HCT116 (cell line): ENCODE measurements at regions not wholly inside any gene's neighbourhood (a gene's known extent, or its start where the extent isn't known, plus 50 kb on each side); places are given as distances from the start of the nearest gene placed in this dataset.

ENCODE experiments used
- ATAC-seq: fragments of 200-7000 bp; cut with Tn5 transposase; 2 replicates; pipeline ENCODE4 v1.9.1; 2020; ENCODE audit warnings: mild to moderate bottlenecking, moderate library complexity
- BruUV-seq: library from RNA; stranded (reverse); fragments of 400-500 nt; replicated peaks from 2 replicates; lab custom pipeline; 2021; lab: Mats Ljungman, UMichigan
- CTCF ChIA-PET: fragments of 300-600 bp; sonication (Branson Sonifier 250); formaldehyde crosslinking; loops from one replicate; lab custom pipeline; 2021; ENCODE audit warnings: antibody characterized with exemption; lab: Charles Lee
- POLR2A ChIA-PET: fragments of 300-600, 350-600 bp; sonication (Branson Sonifier 250); formaldehyde crosslinking; loops from one replicate; lab custom pipeline; 2021; ENCODE audit warnings: antibody characterized with exemption; lab: Charles Lee
- RAD21 ChIA-PET, 2 experiments: fragments of 300-600 bp; sonication (Branson Sonifier 250); formaldehyde crosslinking; loops; one replicate each; lab custom pipeline; 2023; ENCODE audit warnings: low total read pairs in 2 of 2; ENCODE audit not compliant: uncharacterized antibody in 2 of 2, unreplicated experiment in 2 of 2, low non-redundant PET in 1 of 2; lab: Charles Lee
- DNase-seq: peaks from one replicate; pipeline ENCODE4 v3.0.0-alpha.2; 2010; ENCODE audit warnings: low read depth, low spot score
- H2AFZ ChIP-seq: fragments of 200-600 bp; shearing (Covaris generic), sonication (generic); 2 replicates; pipeline ENCODE4 v1.6.1; 2017; ENCODE audit warnings: low read depth, mixed run types, mixed read lengths, antibody characterized with exemption, low read length; ENCODE audit not compliant: poor library complexity, severe bottlenecking
- H3K27ac ChIP-seq: 2 replicates; pipeline ENCODE4 v1.5.1; 2012; ENCODE audit warnings: low read depth, low read length
- H3K27me3 ChIP-seq: fragments of 200-600 bp; sonication (generic); 2 replicates; pipeline ENCODE4 v1.6.1; 2016; ENCODE audit warnings: mixed run types, low read length, mixed read lengths; ENCODE audit not compliant: insufficient read depth
- H3K36me3 ChIP-seq, 2 experiments: fragments of 200-500 bp in 1 of 2; fragments of 200-600 bp in 1 of 2; sonication (Bioruptor generic) in 1 of 2; sonication (generic) in 1 of 2; 2 replicates each; pipeline versions ENCODE4 v1.5.1 to v1.6.1; 2014 to 2016; ENCODE audit warnings: low read length in 2 of 2, inconsistent platforms in 1 of 2, mixed read lengths in 1 of 2, mixed run types in 1 of 2; ENCODE audit not compliant: insufficient read depth in 2 of 2, control insufficient read depth in 1 of 2
- H3K4me1 ChIP-seq, 2 experiments: fragments of 200-600 bp in 1 of 2; sonication (generic) in 1 of 2; 2 replicates each; pipeline versions ENCODE4 v1.5.1 to v1.6.1; 2012 to 2017; ENCODE audit warnings: low read length in 2 of 2, inconsistent platforms in 1 of 2, mild to moderate bottlenecking in 1 of 2, mixed read lengths in 1 of 2, mixed run types in 1 of 2, moderate library complexity in 1 of 2; ENCODE audit not compliant: insufficient read depth in 2 of 2, control insufficient read depth in 1 of 2
- H3K4me2 ChIP-seq: fragments of 200-600 bp; sonication (generic); 2 replicates; pipeline ENCODE4 v1.6.1; 2017; ENCODE audit warnings: mixed run types, low read length, mixed read lengths
- H3K4me3 ChIP-seq, 2 experiments: fragments of 200-600 bp in 1 of 2; sonication (generic) in 1 of 2; replicated peaks in 1 of 2; 2 replicates each; pipeline ENCODE4 v1.5.1; 2011 to 2016; ENCODE audit warnings: low read length in 2 of 2, control low read depth in 1 of 2, low read depth in 1 of 2, mild to moderate bottlenecking in 1 of 2, mixed read lengths in 1 of 2, mixed run types in 1 of 2
- H3K79me2 ChIP-seq: fragments of 200-600 bp; sonication (generic); 2 replicates; pipeline ENCODE4 v1.6.1; 2017; ENCODE audit warnings: mild to moderate bottlenecking, mixed run types, low read length, moderate library complexity, mixed read lengths; ENCODE audit not compliant: insufficient read depth
- H3K9ac ChIP-seq: fragments of 200-600 bp; sonication (generic); 2 replicates; pipeline ENCODE4 v1.6.1; 2016; ENCODE audit warnings: low read length, mixed read lengths
- H3K9me2 ChIP-seq: fragments of 200-600 bp; sonication (generic), shearing (Covaris generic); 2 replicates; pipeline ENCODE4 v1.6.1; 2017; ENCODE audit warnings: mixed run types, mild to moderate bottlenecking, moderate library complexity; ENCODE audit not compliant: insufficient read depth
- H3K9me3 ChIP-seq, 2 experiments: fragments of 200-500 bp in 1 of 2; fragments of 200-600 bp in 1 of 2; sonication (Bioruptor generic) in 1 of 2; sonication (generic) in 1 of 2; 2 replicates each; pipeline ENCODE4 v1.6.1; 2014 to 2017; ENCODE audit warnings: low read length in 2 of 2, mixed read lengths in 2 of 2, inconsistent platforms in 1 of 2, low read depth in 1 of 2, mild to moderate bottlenecking in 1 of 2, mixed run types in 1 of 2, moderate library complexity in 1 of 2; ENCODE audit not compliant: control insufficient read depth in 1 of 2, insufficient read depth in 1 of 2
- H4K20me1 ChIP-seq: fragments of 200-600 bp; sonication (generic), shearing (Covaris generic); 2 replicates; pipeline ENCODE4 v1.6.1; 2017; ENCODE audit warnings: mixed run types, mild to moderate bottlenecking, moderate library complexity; ENCODE audit not compliant: insufficient read depth
- CBX3 ChIP-seq: IDR thresholded peaks from 2 replicates; pipeline ENCODE4 v1.6.1; 2012; ENCODE audit warnings: low read depth
- EGR1 ChIP-seq: IDR thresholded peaks from 2 replicates; pipeline ENCODE4 v1.6.1; 2012; ENCODE audit warnings: low read depth
- ELF1 ChIP-seq: IDR thresholded peaks from 2 replicates; pipeline ENCODE4 v1.6.1; 2012; ENCODE audit warnings: low read depth, borderline replicate concordance
- EZH2 ChIP-seq: fragments of 200-600 bp; sonication (generic); IDR thresholded peaks from 2 replicates; pipeline ENCODE4 v1.6.1; 2017; ENCODE audit warnings: antibody characterized with exemption, mixed run types
- FOSL1 ChIP-seq: IDR thresholded peaks from 2 replicates; pipeline ENCODE4 v1.6.1; 2012; ENCODE audit warnings: low read depth
- MAX ChIP-seq: IDR thresholded peaks from 2 replicates; pipeline ENCODE4 v1.6.1; 2012
- POLR2AphosphoS5 ChIP-seq: IDR thresholded peaks from 2 replicates; pipeline ENCODE4 v1.6.1; 2011; ENCODE audit warnings: mild to moderate bottlenecking, low read depth, low read length, moderate library complexity
- RAD21 ChIP-seq: IDR thresholded peaks from 2 replicates; pipeline ENCODE4 v1.6.1; 2012; ENCODE audit warnings: low read depth, mild to moderate bottlenecking
- SIN3A ChIP-seq: IDR thresholded peaks from 2 replicates; pipeline ENCODE4 v1.6.1; 2012; ENCODE audit warnings: low read depth
- SP1 ChIP-seq: IDR thresholded peaks from 2 replicates; pipeline ENCODE4 v1.6.1; 2012; ENCODE audit warnings: low read depth
- TCF7L2 ChIP-seq: IDR thresholded peaks from 2 replicates; pipeline ENCODE4 v1.7.0; 2011; ENCODE audit warnings: borderline replicate concordance, inconsistent platforms; ENCODE audit not compliant: insufficient read depth, insufficient read length; ENCODE audit errors: extremely low read depth
- YY1 ChIP-seq: IDR thresholded peaks from 2 replicates; pipeline ENCODE4 v1.6.1; 2011; ENCODE audit warnings: low read length, low read depth, moderate library complexity, mild to moderate bottlenecking; ENCODE audit not compliant: insufficient replicate concordance; ENCODE audit errors: extremely low read depth
- ZFX ChIP-seq: fragments of 450-650 bp; IDR thresholded peaks from 2 replicates; pipeline ENCODE4 v1.6.1; 2017
- ZNF274 ChIP-seq: fragments of 200-500 bp; sonication (Bioruptor generic); IDR thresholded peaks from 2 replicates; pipeline ENCODE4 v1.6.1; 2014; ENCODE audit warnings: mild to moderate bottlenecking, low read depth, low read length, inconsistent platforms
- intact Hi-C: fragments of 100-400 bp; cut with micrococcal nuclease; formaldehyde crosslinking; loops from 2 replicates; pipeline ENCODE4 v1.10.0; 2022
- TF ChIP-seq, protein P1 (sequence below): IDR thresholded peaks from 2 replicates; pipeline ENCODE4 v1.6.1; 2012
- TF ChIP-seq, protein P2 (sequence below), 3 experiments: fragments of 200-600 bp in 1 of 3; sonication (generic) in 1 of 3; IDR thresholded peaks in 2 of 3; conservative IDR thresholded peaks in 1 of 3; 2 replicates each; pipeline ENCODE4 v1.5.1; 2012 to 2017; ENCODE audit warnings: low read depth in 2 of 3, low read length in 2 of 3, antibody characterized with exemption in 1 of 3, borderline replicate concordance in 1 of 3, control low read depth in 1 of 3, mild to moderate bottlenecking in 1 of 3, mixed read lengths in 1 of 3, mixed run types in 1 of 3, moderate library complexity in 1 of 3; ENCODE audit not compliant: insufficient read depth in 1 of 3

- H3K9me2 ChIP-seq = no peaks in the 10 kb centered on the region
- intact Hi-C loops = no loop called here
- ChIA-PET RAD21 (no interaction called here), CTCF (no interaction called here), POLR2A (no interaction called here)
- no peaks in the 10 kb centered on the region for H4K20me1 ChIP-seq
- peaks cover 10 to 12% of the 10 kb centered on the region in 2 experiments; a peak in 2 of 4 replicates for H3K9me3 ChIP-seq
- no peaks in the 10 kb centered on the region for H3K36me3 ChIP-seq
- no TSS peak for BruUV-seq
- TF ChIP-seq SIN3A (no peak), ZNF274 (no peak), YY1 (no peak), RAD21 (no peak), MAX (no peak), FOSL1 (no peak), POLR2AphosphoS5 (no peak), CBX3 (no peak), ZFX (no peak), SP1 (no peak), ELF1 (no peak), EZH2 (no peak), TCF7L2 (no peak), EGR1 (no peak)
- TF ChIP-seq, protein P1, sequence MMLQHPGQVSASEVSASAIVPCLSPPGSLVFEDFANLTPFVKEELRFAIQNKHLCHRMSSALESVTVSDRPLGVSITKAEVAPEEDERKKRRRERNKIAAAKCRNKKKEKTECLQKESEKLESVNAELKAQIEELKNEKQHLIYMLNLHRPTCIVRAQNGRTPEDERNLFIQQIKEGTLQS = no peak
- TF ChIP-seq, protein P2, sequence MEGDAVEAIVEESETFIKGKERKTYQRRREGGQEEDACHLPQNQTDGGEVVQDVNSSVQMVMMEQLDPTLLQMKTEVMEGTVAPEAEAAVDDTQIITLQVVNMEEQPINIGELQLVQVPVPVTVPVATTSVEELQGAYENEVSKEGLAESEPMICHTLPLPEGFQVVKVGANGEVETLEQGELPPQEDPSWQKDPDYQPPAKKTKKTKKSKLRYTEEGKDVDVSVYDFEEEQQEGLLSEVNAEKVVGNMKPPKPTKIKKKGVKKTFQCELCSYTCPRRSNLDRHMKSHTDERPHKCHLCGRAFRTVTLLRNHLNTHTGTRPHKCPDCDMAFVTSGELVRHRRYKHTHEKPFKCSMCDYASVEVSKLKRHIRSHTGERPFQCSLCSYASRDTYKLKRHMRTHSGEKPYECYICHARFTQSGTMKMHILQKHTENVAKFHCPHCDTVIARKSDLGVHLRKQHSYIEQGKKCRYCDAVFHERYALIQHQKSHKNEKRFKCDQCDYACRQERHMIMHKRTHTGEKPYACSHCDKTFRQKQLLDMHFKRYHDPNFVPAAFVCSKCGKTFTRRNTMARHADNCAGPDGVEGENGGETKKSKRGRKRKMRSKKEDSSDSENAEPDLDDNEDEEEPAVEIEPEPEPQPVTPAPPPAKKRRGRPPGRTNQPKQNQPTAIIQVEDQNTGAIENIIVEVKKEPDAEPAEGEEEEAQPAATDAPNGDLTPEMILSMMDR (IDR thresholded peaks at IDR 0.05 in 2 of 3, conservative IDR thresholded peaks at IDR 0.05 in 1 of 3; ENCODE audit: borderline replicate concordance in 1 of 3, insufficient read depth in 1 of 3, low read depth in 2 of 3, low read length in 2 of 3) = no peak
- H3K4me3 ChIP-seq = no peak overlapping the region
- H3K4me1 ChIP-seq = no peaks in the 10 kb centered on the region
- ATAC-seq (no peak), DNase-seq (no peak)
- H3K79me2 ChIP-seq = no peaks in the 10 kb centered on the region
- no peak overlapping the region for H2AFZ ChIP-seq
- H3K9ac ChIP-seq = no peak overlapping the region
- no peaks in the 10 kb centered on the region for H3K27me3 ChIP-seq
- no peak overlapping the region for H3K27ac ChIP-seq
- no peak overlapping the region for H3K4me2 ChIP-seq
These were observed 1291.1 kb upstream of the MAP3K7 start for GRCh38 chr6:91877994-91878393.
